Urinary bladder (tissue), 3 donors: ENCODE measurements at regions not wholly inside any gene's neighbourhood (a gene's known extent, or its start where the extent isn't known, plus 50 kb on each side); places are given as distances from the start of the nearest gene placed in this dataset.

ENCODE experiments used
- DNase-seq: peaks from one replicate; pipeline ENCODE4 v3.0.0-alpha.2; 2015; ENCODE audit errors: extremely low spot score
- H3K27ac ChIP-seq: one replicate; pipeline ENCODE4 v1.5.1; 2013; ENCODE audit warnings: low read depth, mild to moderate bottlenecking, moderate library complexity
- H3K36me3 ChIP-seq: one replicate; pipeline ENCODE4 v1.6.1; 2013; ENCODE audit warnings: mild to moderate bottlenecking, moderate library complexity; ENCODE audit not compliant: insufficient read depth
- H3K4me1 ChIP-seq: one replicate; pipeline ENCODE4 v1.6.1; 2013; ENCODE audit warnings: mild to moderate bottlenecking, moderate library complexity; ENCODE audit not compliant: insufficient read depth
- H3K4me3 ChIP-seq: one replicate; pipeline ENCODE4 v1.5.1; 2013; ENCODE audit warnings: low read depth, low read length
- WGBS: extraction: QIAGEN DNeasy Blood & Tissue Kit; methylation state at CpG from one replicate; pipeline ENCODE4 v1.1.7; 2013; 5-methylcytosine and 5-hydroxymethylcytosine counted together
- donor health status: healthy with polysubstance abuse.
- donor health status: healthy.

GRCh38 chrX:33307911-33308354, 96.6 kb upstream of the DMD start:
- Histone ChIP-seq H3K27ac (no peak overlapping the region), H3K4me3 (no peak overlapping the region), H3K4me1 (no peaks in the 10 kb centered on the region), H3K36me3 (no peaks in the 10 kb centered on the region)
- DNase-seq: no peak
- WGBS: 74% methylated on average over 2 of the region's 2 CpGs

GRCh38 chrX:33298622-33299021, 87.3 kb upstream of the DMD start:
- WGBS: 76% methylated on average over 5 of the region's 5 CpGs
- no peak overlapping the region for H3K4me3 ChIP-seq
- DNase-seq: no peak
- no peaks in the 10 kb centered on the region for H3K36me3 ChIP-seq
- H3K4me1 ChIP-seq: no peaks in the 10 kb centered on the region
- H3K27ac ChIP-seq: no peak overlapping the region

- Histone ChIP-seq H3K4me3 (no peak overlapping the region), H3K36me3 (no peaks in the 10 kb centered on the region), H3K27ac (no peak overlapping the region), H3K4me1 (no peaks in the 10 kb centered on the region)
- 89% methylated on average over 1 of the region's 1 CpG for WGBS
- DNase-seq: no peak
Observed at GRCh38 chrX:33285550-33285949, 74.2 kb upstream of the DMD start.

- H3K27ac ChIP-seq: no peak overlapping the region
- WGBS: 93% methylated on average over 3 of the region's 3 CpGs
- H3K36me3 ChIP-seq: no peaks in the 10 kb centered on the region
- DNase-seq: no peak
- H3K4me3 ChIP-seq: no peak overlapping the region
- H3K4me1 ChIP-seq: no peaks in the 10 kb centered on the region
Observed at GRCh38 chrX:33277046-33277445, 65.7 kb upstream of the DMD start.

- no peak overlapping the region for H3K4me3 ChIP-seq
- 89% methylated on average over 1 of the region's 1 CpG for WGBS
- DNase-seq: no peak
- H3K4me1 ChIP-seq: no peaks in the 10 kb centered on the region
- no peak overlapping the region for H3K27ac ChIP-seq
- H3K36me3 ChIP-seq: no peaks in the 10 kb centered on the region
Observed at GRCh38 chrX:33273535-33273934, 62.2 kb upstream of the DMD start.

- H3K36me3 ChIP-seq: no peaks in the 10 kb centered on the region
- WGBS: 79% methylated on average over 1 of the region's 1 CpG
- no peak overlapping the region for H3K27ac ChIP-seq
- no peak overlapping the region for H3K4me3 ChIP-seq
- H3K4me1 ChIP-seq: no peaks in the 10 kb centered on the region
- DNase-seq: no peak
Observed at GRCh38 chrX:33272986-33273385, 61.6 kb upstream of the DMD start.
